ENCODE measurements at regions not wholly inside any gene's neighbourhood (a gene's known extent, or its start where the extent isn't known, plus 50 kb on each side); places are given as distances from the start of the nearest gene placed in this dataset.

DNA sequence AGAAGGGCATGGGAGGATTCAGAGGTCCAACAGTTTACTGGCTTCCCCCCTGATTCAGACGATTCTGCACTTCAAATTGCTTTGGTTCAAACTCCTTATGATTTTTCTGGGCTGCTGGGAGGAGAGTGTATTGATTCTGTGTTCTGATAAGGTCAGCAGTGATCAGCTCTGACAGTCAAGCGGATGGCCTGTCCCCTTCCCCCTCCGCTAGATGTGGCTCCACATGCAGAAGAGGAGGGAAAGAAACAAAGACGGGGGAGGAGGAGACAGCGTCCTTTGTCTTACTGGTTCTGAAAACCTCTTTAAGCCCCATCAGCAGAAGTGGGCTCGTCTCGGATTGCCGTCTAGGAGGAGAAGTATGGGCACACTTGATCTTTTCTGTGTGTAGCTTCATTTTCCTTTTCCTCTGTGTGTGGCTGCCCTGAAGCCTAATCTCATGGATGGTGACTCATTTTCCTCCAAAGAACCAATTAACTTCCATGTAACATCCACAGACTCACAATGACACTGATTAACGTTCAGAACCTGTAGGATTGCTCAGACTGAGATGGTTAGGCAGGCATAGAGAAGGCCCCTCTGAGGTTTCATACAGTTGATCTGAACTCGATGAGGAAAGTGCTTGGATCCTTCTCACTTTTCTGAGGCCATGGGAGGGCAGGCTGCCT, 162.4 kb upstream of the PPP2R3A start:
- TF ChIP-seq, protein P1, sequence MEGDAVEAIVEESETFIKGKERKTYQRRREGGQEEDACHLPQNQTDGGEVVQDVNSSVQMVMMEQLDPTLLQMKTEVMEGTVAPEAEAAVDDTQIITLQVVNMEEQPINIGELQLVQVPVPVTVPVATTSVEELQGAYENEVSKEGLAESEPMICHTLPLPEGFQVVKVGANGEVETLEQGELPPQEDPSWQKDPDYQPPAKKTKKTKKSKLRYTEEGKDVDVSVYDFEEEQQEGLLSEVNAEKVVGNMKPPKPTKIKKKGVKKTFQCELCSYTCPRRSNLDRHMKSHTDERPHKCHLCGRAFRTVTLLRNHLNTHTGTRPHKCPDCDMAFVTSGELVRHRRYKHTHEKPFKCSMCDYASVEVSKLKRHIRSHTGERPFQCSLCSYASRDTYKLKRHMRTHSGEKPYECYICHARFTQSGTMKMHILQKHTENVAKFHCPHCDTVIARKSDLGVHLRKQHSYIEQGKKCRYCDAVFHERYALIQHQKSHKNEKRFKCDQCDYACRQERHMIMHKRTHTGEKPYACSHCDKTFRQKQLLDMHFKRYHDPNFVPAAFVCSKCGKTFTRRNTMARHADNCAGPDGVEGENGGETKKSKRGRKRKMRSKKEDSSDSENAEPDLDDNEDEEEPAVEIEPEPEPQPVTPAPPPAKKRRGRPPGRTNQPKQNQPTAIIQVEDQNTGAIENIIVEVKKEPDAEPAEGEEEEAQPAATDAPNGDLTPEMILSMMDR (IDR thresholded peaks at IDR 0.05): no peak
- Histone ChIP-seq H3K9me3 (no peaks in the 10 kb centered on the region), H3K27ac (no peak overlapping the region), H3K27me3 (replicated peaks; ENCODE audit: insufficient read depth) (no peaks in the 10 kb centered on the region), H3K4me3 (no peak overlapping the region), H3K4me1 (ENCODE audit: control insufficient read depth in 1 of 2, low read depth in 2 of 2) (no peaks in the 10 kb centered on the region), H3K36me3 (no peaks in the 10 kb centered on the region)
- ATAC-seq (ENCODE audit: insufficient number of reproducible peaks, low FRiP score, low read depth) (no peak), DNase-seq (ENCODE audit: low spot score) (no peak)

DNA sequence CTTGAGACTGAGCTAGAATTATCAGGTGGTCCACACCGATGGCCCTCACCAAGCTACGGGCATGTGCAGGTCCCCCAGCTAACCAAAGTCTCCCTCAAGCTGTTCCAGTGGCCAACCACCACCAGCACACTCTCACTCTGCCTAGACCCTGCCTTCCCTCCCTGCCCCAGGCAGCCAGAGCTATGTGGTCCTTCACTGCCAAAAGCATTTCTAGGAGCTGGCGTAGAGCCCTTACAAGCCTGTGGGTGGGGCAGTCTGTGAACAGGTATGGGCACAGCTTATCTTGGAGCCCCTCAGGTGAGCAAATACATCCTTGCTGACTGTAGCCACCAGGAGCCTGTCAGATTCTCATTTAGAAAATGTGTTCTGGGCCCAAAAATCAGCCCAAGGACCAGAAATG, 159.8 kb upstream of the PPP2R3A start:
- DNase-seq (ENCODE audit: low spot score) (no peak), ATAC-seq (ENCODE audit: insufficient number of reproducible peaks, low FRiP score, low read depth) (no peak)
- Histone ChIP-seq H3K4me3 (no peak overlapping the region), H3K36me3 (no peaks in the 10 kb centered on the region), H3K9me3 (no peaks in the 10 kb centered on the region), H3K27ac (no peak overlapping the region), H3K27me3 (replicated peaks; ENCODE audit: insufficient read depth) (no peaks in the 10 kb centered on the region), H3K4me1 (ENCODE audit: control insufficient read depth in 1 of 2, low read depth in 2 of 2) (no peaks in the 10 kb centered on the region)
- TF ChIP-seq, protein P1 (IDR thresholded peaks at IDR 0.05): no peak

DNA sequence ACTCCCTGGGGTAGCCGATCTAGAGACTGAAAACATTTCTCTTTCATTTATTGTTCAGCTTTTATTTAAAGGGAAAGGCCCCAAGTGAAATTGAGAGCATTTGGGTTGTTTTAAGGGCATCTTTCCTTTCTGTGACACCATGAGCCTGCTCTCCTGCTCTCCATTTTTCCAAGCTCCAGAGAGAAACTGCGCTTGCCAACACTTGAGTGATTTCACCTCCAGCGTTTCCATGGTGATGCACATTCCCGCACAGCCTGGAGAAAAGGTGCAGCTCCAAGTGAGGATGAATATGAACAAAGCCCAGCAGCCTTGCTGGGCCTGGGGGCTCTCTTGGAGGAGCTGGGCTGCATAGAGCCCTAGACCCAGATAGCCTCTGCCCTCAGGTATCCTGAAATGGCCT, 159.2 kb upstream of the PPP2R3A start:
- Histone ChIP-seq H3K27ac (no peak overlapping the region), H3K27me3 (replicated peaks; ENCODE audit: insufficient read depth) (no peaks in the 10 kb centered on the region), H3K4me1 (ENCODE audit: control insufficient read depth in 1 of 2, low read depth in 2 of 2) (no peaks in the 10 kb centered on the region), H3K9me3 (no peaks in the 10 kb centered on the region), H3K36me3 (no peaks in the 10 kb centered on the region), H3K4me3 (no peak overlapping the region)
- no peak for ATAC-seq (ENCODE audit: insufficient number of reproducible peaks, low FRiP score, low read depth)
- no peak for DNase-seq (ENCODE audit: low spot score)
- TF ChIP-seq, protein P1 (IDR thresholded peaks at IDR 0.05): no peak

DNA sequence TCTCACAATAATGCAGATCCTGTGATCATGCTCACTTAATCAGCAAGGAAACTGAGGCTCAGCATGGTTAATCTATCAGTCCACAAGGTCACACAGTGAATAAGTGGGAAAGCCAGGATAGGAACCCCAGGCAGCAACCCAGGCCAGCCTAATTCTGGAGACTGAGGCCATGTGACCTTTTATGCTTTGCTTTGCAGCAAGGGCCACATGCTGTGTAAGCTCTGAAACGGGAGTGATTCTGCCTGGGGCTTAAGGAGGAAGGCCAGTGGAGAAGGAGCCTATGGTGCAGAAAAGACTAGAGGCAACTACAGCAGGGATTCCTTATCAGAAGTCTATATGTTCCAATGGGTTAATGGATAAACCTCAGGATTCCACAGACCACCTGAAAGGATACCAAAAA, 157.6 kb upstream of the PPP2R3A start:
- no peaks in the 10 kb centered on the region for H3K9me3 ChIP-seq
- H3K36me3 ChIP-seq: no peaks in the 10 kb centered on the region

DNA sequence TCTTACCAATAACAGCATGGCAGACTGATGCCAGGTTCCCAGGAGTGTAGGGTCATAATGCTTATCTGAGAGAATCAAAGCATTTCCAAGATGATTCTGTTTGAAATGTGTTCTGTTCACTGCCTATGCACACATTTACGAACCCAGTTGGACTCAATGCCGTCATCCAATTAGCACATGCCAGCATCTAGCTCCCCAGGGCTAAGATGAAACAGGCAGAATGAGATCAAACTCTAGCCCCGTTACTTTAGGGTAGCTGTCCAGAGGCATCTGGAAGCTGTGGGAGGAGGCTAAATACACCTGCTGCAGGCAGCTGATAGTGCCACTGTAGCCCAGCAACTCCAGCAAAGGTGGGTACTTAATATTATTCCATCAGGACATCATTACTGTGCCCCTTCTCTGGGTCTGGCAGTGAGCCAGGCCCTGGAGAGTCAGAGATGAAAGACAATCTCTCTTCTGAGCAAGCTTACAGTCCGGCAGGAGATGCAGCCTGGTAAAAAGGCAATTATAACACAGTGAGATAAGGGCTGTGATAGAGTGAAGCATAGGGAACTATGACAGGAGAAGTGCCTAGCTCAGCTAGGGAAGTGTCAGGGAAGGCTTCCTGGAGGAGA, 156.4 kb upstream of the PPP2R3A start:
- no peak for DNase-seq (ENCODE audit: low spot score)
- ATAC-seq (ENCODE audit: insufficient number of reproducible peaks, low FRiP score, low read depth): no peak
- Histone ChIP-seq H3K4me3 (no peak overlapping the region), H3K27me3 (replicated peaks; ENCODE audit: insufficient read depth) (no peaks in the 10 kb centered on the region), H3K9me3 (no peaks in the 10 kb centered on the region), H3K36me3 (no peaks in the 10 kb centered on the region), H3K27ac (no peak overlapping the region), H3K4me1 (ENCODE audit: control insufficient read depth in 1 of 2, low read depth in 2 of 2) (no peaks in the 10 kb centered on the region)
- TF ChIP-seq, protein P1 (IDR thresholded peaks at IDR 0.05): no peak

More for the DNA sequence above, 157.6 kb upstream of the PPP2R3A start:
- Histone ChIP-seq H3K4me3 (no peak overlapping the region), H3K27ac (no peak overlapping the region), H3K27me3 (replicated peaks; ENCODE audit: insufficient read depth) (no peaks in the 10 kb centered on the region), H3K4me1 (ENCODE audit: control insufficient read depth in 1 of 2, low read depth in 2 of 2) (no peaks in the 10 kb centered on the region)
- ATAC-seq (ENCODE audit: insufficient number of reproducible peaks, low FRiP score, low read depth) (no peak), DNase-seq (ENCODE audit: low spot score) (no peak)
- TF ChIP-seq, protein P1 (IDR thresholded peaks at IDR 0.05): no peak
